ENCODE measurements at regions not wholly inside any gene's neighbourhood (a gene's known extent, or its start where the extent isn't known, plus 50 kb on each side); places are given as distances from the start of the nearest gene placed in this dataset.

GRCh38 chr7:34242391-34242790 lies 337.1 kb downstream of the BMPER start:
- TF ChIP-seq SP1 (IDR thresholded peaks at IDR 0.05; ENCODE audit: low read depth, low read length) (no peak), CBX5 (IDR thresholded peaks at IDR 0.05; ENCODE audit: low read depth, low read length) (no peak)

Data from H1 (cell line).